GM12873 (cell line): ENCODE measurements at regions not wholly inside any gene's neighbourhood (a gene's known extent, or its start where the extent isn't known, plus 50 kb on each side); places are given as distances from the start of the nearest gene placed in this dataset.

ENCODE experiments used
- CTCF ChIP-seq: IDR thresholded peaks from 2 replicates; pipeline ENCODE4 v1.5.1; 2012; ENCODE audit warnings: low read depth, mild to moderate bottlenecking, moderate library complexity, low read length, control low read depth; ENCODE audit not compliant: insufficient read depth; ENCODE audit errors: missing control alignments

DNA sequence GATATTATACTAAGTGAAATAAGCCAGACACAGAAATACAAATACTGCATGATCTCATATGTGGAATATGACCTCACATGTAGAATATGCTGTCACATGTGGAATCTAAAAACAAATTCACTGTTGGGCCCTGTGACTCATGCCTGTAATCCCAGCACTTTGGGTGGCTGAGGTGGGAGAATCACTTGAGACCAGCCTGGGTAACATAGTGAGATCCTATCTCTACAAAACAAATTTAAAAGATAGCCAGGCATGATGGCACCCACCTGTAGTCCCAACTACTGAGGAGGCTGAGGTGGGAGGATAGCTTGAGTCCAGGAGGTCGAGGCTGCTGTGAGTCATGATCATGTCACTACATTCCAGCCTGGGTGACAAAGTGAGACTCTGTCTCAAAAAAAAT is 160.3 kb downstream of the PTEN start:
- TF ChIP-seq CTCF, result no peak

DNA sequence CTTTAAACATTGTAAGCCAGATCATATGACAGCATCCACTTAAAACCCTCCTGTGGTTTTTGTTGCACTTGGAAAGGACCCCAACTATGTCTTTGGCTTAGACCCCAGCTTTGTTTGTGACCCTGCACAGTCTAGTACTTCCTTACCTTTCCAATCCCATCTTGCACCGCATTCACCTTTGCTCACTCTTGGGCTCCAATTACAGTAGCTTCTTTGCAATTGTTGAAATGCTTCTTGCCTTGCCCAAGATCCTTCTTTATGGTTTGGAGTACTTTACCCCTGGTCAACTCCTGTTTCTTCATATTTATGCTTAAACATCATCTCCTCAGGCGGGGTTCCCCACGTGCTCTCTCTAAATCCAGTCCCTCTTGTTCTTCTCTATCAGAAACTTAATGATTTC is 162.6 kb downstream of the PTEN start:
- no peak for TF ChIP-seq CTCF

DNA sequence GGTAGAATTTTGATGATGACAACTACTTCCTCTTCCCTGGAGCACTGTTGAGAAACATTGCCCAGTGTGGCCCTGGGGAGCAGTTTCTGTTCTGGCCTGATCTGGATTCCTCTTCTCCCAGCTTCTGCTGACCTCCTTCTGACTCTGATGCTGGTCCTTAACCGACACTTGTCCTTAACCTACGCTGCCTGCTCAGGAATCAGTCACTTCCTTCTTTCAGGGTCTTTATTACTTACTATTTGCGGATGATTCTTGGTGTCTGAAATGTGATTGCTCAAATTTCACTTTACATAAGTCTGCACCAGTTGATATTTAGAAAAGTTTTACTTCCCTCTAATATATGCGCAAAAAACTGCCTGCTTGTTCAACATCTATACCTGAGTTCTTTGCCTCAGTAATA is 164.1 kb downstream of the PTEN start:
- TF ChIP-seq CTCF, result no peak

DNA sequence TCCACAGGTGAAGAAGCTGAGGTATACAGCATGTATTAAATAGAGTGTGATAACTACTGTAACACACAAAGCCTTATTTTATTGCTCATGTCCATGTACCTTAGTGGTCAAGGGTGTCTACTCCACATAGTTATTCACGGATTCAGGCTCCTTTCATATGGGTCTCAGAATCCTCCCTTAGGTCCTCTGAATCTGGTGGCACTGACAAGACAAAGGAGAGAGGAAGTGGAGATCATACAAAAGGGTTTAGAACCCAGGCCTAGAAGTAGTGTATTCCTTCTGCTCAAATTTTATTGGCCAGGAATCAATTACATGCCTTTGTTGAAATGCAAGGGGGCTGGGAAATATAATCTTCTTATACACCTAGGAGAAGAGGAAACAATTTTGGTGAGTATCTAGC is 164.6 kb downstream of the PTEN start:
- TF ChIP-seq CTCF, result no peak

DNA sequence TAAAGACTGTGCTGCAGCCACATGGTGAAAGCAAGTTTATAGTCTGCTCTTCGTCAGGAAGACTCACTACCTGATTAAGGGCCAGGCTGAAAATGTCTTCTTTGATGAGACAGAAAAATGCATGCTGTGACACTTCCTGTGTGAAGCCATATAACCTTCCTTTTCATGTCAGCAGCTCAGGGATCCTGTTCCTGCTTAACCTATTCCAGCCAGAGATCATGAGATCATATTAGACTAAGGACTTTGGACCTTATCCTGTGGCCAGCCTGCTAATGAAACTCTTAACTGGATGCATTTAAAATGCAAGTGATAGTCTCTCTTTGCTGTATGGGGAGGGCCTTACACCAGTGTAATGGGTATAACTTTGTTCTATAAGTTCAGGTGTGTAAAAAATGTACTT is 165.2 kb downstream of the PTEN start:
- no peak for TF ChIP-seq CTCF

DNA sequence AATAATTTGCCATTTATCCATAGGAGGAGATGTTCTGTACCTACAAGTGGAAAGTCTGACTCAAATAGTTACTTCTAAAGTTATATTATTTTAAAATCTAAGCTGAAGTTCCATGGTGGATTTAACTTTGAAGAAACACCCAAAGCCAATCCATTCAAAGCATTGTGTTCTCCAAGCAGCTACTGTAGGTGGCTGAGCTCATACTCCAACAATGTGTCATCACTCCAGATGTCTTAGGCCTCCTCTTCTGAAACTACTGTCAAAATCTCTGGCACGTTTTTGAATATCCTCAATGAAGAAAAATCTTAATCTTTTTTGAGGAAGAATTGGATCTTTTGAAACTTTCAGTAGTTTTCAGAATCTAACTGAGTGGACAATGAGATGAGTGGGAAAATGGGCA is 169.1 kb downstream of the PTEN start:
- no peak for TF ChIP-seq CTCF

DNA sequence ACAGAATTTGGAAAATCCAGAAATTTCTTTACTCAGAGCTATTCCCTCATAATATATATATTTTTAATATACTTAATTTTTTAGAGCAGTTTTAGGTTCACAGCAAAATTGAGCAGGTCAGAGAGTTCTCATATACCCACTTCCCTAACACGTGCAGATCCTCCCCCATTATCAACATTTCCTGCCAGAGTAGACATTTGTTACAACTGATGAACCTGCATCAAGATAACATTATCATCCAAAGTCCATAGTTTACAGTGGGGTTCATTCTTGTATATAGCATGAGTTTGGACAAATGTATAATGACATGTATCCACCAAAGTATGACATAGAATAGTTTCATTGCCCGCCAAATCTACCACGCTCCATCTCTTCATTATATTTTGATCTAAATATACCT is 170.0 kb downstream of the PTEN start:
- TF ChIP-seq CTCF, result no peak

- TF ChIP-seq CTCF, result no peak
Observed at GRCh38 chr10:88033793-88034192, 170.4 kb downstream of the PTEN start.
